HG03135 (cell line): ENCODE measurements at regions not wholly inside any gene's neighbourhood (a gene's known extent, or its start where the extent isn't known, plus 50 kb on each side); places are given as distances from the start of the nearest gene placed in this dataset.

Experiments
- ATAC-seq: cut with Tn5 transposase; IDR thresholded peaks from one replicate; pipeline ENCODE4 v1.9.1; 2021; ENCODE audit warnings: mild to moderate bottlenecking, moderate library complexity; ENCODE audit not compliant: unreplicated experiment

GRCh38 chr18:78739882-78740677, 239.5 kb upstream of the SALL3 start:
- ATAC-seq = no peak

DNA sequence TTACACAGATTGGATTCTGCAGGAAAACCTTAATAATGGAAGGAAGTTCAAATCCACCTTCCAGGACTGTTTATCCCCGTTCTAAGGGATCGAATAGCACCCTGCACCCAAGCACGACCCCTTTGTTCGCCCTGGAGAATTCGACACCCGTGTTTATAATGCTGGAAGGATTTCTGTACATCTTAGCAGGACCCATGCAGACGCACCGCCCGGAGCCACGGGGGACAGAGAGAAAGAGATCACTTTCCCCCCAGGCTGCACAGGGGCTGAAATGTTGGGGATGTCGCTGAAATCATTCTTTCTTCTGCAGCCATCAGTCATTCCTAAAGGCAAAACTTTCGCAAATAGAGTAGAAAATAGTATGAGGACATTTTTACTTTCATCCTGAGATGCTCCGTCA, 238.7 kb upstream of the SALL3 start:
- no peak for ATAC-seq

DNA sequence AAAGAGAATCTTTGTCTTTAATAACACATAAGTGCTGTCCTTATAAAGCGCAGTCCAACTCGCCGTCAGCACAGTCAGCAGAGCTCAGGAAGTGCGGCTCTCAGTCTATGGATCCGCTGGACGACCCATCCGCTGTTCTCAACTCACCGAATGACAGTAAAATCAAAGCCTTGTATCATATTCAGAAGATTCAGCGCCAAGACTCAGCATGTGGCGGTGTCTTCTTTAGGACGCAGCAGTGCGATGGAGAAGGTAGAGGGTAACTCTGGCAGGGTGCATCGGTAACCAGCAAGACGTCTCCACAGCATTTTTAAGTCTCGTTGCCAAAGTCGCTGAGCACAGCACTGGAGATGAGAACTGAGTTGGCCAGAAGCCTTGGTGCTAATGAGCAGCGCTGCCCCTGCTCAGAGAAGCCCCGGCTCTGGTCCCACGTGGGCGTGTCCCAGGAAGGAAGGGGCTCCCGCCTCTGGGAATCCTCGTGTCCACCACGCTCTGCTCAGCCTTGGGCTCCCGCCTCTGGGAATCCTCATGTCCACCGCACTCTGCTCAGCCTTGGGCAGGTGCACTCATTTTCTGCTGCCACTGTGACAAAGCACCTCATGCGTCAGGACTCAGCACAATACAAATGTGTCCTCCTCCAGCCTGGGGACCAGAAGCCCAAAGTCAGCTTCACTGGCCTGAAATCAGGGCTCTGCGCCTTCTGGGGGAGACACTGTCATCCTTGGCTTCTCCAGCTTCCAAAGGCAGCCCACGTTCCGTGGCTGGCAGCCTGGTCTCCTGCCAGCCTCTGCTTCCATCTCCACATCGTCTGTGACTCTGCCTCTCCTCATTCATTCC, 238.0 kb upstream of the SALL3 start:
- ATAC-seq = no peak

GRCh38 chr18:78742218-78742745, 237.3 kb upstream of the SALL3 start:
- no peak for ATAC-seq

DNA sequence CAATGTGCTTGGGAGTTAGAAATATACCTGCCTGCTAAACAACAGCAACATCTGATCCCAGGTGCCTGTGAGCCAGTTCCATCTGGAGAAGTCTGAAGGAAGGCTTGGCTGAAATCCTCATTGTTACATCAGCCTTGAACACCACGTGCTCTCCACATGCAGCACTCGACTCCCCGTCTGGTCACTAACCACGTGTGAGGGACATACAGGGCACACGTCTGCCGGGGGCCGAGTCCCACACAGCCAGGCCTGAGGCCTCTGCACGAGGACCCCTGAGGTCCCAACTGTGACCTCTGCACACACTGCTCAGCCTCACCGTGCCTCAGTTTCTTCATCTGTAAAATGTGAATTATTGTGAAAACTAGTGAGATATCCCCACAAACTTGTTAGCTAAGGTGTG, 236.5 kb upstream of the SALL3 start:
- ATAC-seq = no peak

DNA sequence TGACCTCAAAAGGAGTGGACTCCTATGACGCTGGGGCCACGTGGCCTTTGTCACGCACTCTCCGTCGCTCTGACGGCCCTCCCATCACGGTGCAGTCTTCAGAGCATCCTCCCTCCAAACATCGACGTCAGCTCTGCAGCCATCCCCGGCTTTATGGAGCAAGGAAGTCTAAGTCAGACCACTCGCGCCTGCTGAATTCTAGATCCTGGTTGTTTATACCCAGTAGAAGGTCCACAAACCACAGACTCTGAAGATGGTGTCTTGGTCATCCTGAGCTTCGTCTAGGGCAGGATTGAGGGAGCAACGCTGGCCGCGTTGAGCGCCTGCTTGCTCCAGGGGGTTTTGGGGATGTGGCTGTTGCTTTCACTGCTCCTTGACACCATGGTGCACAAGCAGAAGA, 228.0 kb upstream of the SALL3 start:
- no peak for ATAC-seq

- no peak for ATAC-seq
Observed at GRCh38 chr18:78753240-78753639, 226.4 kb upstream of the SALL3 start.

DNA sequence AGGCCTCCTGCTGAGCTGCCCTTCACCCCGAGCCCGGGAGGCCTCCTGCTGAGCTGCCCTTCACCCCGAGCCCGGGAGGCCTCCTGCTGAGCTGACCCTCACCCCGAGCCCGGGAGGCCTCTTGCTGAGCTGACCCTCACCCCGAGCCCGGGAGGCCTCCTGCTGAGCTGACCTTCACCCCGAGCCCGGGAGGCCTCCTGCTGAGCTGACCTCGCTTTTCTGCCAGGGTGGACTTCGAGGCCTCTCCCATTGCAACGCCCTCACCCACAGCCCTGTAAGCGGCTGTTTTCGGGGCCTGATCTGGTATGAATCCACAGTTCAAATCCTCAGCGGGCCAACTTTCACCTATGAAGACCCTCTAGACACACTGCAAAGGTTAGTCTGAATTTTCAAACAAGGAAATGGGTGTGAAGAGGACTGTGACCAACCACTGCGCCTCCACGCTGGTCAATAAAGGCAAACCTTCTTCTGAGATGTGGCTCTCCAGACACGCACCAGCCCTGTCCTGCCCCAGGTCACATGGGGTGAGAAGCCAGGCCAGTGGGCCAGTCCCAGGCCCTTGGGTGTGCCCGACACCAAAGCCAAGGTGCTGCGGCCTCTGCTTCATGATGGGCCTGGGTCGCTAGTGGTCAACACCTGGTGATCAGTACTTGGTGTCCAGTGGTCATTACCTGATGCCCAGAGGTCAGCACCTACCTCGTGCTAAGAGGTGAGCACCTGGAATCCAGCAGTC, 225.1 kb upstream of the SALL3 start:
- no peak for ATAC-seq

GRCh38 chr18:78757014-78757413, 222.6 kb upstream of the SALL3 start:
- no peak for ATAC-seq

- ATAC-seq = no peak
Observed at GRCh38 chr18:78758496-78758895, 221.1 kb upstream of the SALL3 start.

GRCh38 chr18:78762753-78763152, 216.9 kb upstream of the SALL3 start:
- no peak for ATAC-seq

DNA sequence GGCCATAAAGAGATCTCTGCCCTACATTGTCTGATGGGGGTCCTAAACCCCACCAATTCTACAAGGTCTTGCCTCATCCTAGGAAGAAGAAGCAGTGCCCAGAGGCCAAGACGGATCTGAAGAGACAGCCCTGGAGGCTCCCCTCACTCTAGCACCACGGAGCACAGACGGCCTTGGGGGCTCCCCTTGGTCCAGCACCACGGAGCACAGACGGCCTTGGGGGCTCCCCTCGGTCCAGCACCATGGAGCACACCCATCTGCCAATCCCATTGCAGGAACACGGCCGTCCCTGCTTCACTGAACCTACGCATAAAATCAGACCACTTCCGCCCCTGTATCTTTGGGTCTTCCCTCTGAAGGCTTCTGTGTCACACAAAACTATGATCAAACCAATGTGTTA, 215.1 kb upstream of the SALL3 start:
- ATAC-seq = no peak

GRCh38 chr18:78765142-78765541, 214.5 kb upstream of the SALL3 start:
- ATAC-seq = no peak

DNA sequence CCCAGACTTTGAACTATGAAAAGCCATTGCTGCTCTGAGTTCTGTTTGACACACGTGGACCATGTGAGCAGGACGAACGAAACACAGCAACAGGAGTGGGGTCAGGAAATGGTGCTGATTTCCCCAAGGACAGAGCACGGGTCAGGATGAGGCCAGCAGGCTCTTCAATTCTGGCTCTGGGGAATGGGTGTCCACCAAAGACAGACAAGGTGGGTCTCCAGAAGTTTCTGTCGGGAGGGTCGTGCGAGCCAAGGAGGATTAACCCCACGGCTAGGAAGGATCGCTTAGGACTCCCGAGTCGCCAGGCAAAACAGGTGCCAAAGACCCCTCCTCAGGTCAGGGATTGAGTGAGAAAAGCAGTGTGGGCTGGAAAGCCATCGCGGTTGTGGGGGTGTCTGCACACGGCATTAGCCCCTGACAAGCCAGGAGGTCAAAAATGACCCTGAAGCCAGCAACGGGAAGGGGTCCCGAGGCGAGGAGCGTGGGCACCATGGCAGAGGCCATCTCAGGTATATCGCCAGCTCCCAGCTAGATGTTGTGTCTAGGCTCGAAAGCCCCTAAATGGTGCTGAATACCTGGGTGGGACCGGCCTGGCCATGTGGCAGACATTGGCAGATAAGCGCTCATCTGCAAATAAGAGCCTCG, 213.9 kb upstream of the SALL3 start:
- ATAC-seq = no peak

DNA sequence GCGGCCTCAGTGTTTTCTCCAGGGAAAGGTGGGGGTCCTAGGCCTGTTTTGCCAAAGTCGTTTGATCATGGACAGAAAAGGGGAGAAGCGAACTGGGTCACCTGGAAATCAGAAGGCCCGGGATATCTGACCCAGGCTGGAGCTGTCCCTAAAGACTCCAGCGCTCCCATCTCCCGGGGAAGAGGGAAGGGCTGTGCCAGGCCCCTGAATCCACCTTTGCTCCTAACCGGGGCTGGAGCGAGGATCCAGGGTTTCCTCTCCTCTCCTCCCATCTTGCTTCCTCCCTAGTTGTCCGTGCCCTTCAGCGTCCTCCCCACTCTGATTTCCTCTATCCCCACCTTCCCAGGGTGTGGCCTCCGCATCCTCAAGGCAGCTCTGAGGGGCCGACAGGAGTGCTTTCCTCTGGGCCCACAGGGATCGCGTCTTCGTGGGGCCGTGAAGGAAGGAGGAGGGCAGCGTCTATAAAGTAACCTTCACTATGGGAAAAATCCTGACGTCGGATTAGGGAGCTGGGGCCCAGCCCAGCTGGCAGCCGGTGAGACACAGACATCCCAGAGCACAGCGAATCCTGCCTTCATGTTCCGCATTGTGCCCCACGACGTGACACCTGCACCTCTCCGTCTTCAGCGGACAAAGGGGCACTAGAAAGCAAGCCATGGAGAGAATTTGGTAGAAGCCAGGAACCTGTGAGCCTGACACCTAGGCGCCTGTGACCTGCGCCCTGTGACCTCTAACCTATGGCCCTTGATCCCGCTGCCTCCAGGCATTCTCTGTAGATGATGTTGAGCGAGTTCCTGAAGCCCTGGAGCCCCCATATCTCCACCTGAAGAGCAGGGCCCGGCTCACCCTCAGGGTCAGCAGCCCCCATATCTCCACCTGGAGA, 212.7 kb upstream of the SALL3 start:
- no peak for ATAC-seq

DNA sequence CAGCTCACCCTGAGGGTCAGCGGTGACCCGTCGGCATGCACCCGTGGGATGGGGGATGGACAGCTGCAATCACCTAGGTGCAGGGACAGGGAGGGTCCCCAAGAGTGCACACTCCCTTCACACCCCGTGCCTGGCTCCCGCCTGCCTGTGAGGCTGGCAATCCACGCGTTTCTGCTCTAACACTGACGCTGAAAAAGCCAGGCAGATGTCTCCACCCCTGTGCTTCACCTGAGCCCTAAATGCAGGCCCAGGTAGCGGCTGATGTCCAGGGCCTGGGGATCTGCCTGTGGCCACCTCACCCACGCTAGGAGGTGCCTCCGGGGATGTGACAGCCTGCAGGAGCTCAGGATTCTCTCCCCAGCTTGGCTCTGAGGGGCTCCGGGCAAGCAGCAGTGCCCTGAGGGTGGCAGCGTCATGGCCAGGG, 212.0 kb upstream of the SALL3 start:
- ATAC-seq = no peak

DNA sequence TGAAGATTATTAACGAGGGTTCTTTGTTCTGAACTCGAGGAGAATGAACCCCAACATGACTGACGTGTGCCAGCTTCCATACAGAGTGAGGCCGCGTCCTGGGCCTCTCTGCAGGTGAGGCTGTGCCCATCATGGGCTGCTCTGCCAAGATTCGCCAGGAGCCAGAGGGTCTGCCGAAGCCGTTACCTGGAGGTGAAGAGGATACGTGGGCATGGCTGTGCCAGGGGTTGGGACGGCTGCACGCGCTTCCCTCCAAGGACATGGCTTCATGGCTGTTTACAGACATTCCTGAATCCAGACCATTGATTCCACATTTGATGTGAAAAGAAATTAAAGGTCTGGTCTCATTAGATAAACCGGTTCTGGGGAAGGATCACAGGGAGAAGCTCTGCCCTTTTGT, 211.4 kb upstream of the SALL3 start:
- ATAC-seq = no peak

- ATAC-seq = no peak
Observed at GRCh38 chr18:78768656-78769501, 210.7 kb upstream of the SALL3 start.
